H1 (cell line): ENCODE measurements at regions not wholly inside any gene's neighbourhood (a gene's known extent, or its start where the extent isn't known, plus 50 kb on each side); places are given as distances from the start of the nearest gene placed in this dataset.

Experiments
- CTCF ChIA-PET: fragments of 300-600 bp; sonication (Branson Sonifier 250); formaldehyde crosslinking; loops from one replicate; lab custom pipeline; 2021; ENCODE audit not compliant: partially characterized antibody; lab: Charles Lee
- POLR2A ChIA-PET: fragments of 300-600 bp; sonication (Branson Sonifier 250); formaldehyde crosslinking; loops from one replicate; lab custom pipeline; 2021; ENCODE audit warnings: inconsistent platforms; ENCODE audit not compliant: partially characterized antibody; lab: Charles Lee
- DNase-seq, 2 experiments: peaks; one replicate each; pipeline versions ENCODE4 v3.0.0 to v3.0.0-alpha.2; 2010 to 2022; ENCODE audit warnings: low spot score in 2 of 2, low read depth in 1 of 2, mixed read lengths in 1 of 2
- FAIRE-seq: peaks from 2 replicates; lab custom pipeline; 2011; peaks lifted over from hg19 to GRCh38; lab: Jason Lieb, UNC
- H2AFZ ChIP-seq: 2 replicates; pipeline ENCODE4 v1.8.1; 2012; ENCODE audit warnings: low read length, inconsistent platforms
- H2AK5ac ChIP-seq: 2 replicates; pipeline ENCODE4 v1.6.1; 2013; ENCODE audit warnings: low read depth, low read length
- H2BK120ac ChIP-seq: replicated peaks from 2 replicates; pipeline ENCODE3; 2013; ENCODE audit warnings: low read depth, low read length, inconsistent platforms
- H2BK12ac ChIP-seq: 2 replicates; pipeline ENCODE4 v1.6.1; 2013; ENCODE audit warnings: low read depth, low read length
- H2BK15ac ChIP-seq: 2 replicates; pipeline ENCODE4 v1.6.1; 2013; ENCODE audit warnings: low read length
- H2BK20ac ChIP-seq: 2 replicates; pipeline ENCODE4 v1.6.1; 2013; ENCODE audit warnings: low read length
- H2BK5ac ChIP-seq: 2 replicates; pipeline ENCODE4 v1.6.1; 2013; ENCODE audit warnings: low read depth, low read length
- H3K14ac ChIP-seq: 2 replicates; pipeline ENCODE4 v1.6.1; 2013; ENCODE audit warnings: inconsistent platforms; ENCODE audit not compliant: insufficient read length
- H3K18ac ChIP-seq: 2 replicates; pipeline ENCODE4 v1.6.1; 2013; ENCODE audit warnings: low read length; ENCODE audit errors: extremely low read depth
- H3K23ac ChIP-seq: 2 replicates; pipeline ENCODE4 v1.6.1; 2013; ENCODE audit warnings: inconsistent platforms; ENCODE audit not compliant: insufficient read length
- H3K23me2 ChIP-seq: 2 replicates; pipeline ENCODE4 v1.6.1; 2013; ENCODE audit warnings: low read depth, low read length
- H3K27ac ChIP-seq: 2 replicates; pipeline ENCODE4 v1.6.1; 2011; ENCODE audit warnings: low read depth, low read length, inconsistent platforms
- H3K27me3 ChIP-seq, 4 experiments: replicated peaks in 1 of 4; 1 replicate in 1 of 4; 2 replicates in 3 of 4; pipeline versions ENCODE4 v1.6.1 to v1.8.1; 2011 to 2013; ENCODE audit warnings: low read length in 3 of 4, mild to moderate bottlenecking in 3 of 4, inconsistent platforms in 2 of 4, mixed read lengths in 2 of 4, moderate library complexity in 1 of 4; ENCODE audit not compliant: control insufficient read depth in 3 of 4, insufficient read depth in 3 of 4; ENCODE audit errors: extremely low read depth in 1 of 4
- H3K36me3 ChIP-seq, 4 experiments: 2 replicates each; pipeline versions ENCODE4 v1.6.1 to v1.8.1; 2011 to 2013; ENCODE audit warnings: mild to moderate bottlenecking in 4 of 4, low read length in 3 of 4, moderate library complexity in 2 of 4, control low read depth in 1 of 4, inconsistent platforms in 1 of 4; ENCODE audit not compliant: insufficient read depth in 4 of 4, control insufficient read depth in 2 of 4
- H3K4ac ChIP-seq: replicated peaks from 2 replicates; pipeline ENCODE3; 2013; ENCODE audit warnings: low read length, low read depth, mixed read lengths, inconsistent platforms; ENCODE audit not compliant: insufficient read length
- H3K4me1 ChIP-seq, 4 experiments: replicated peaks in 1 of 4; 1 replicate in 1 of 4; 2 replicates in 3 of 4; pipeline versions ENCODE4 v1.6.1 to v1.8.1; 2011 to 2013; ENCODE audit warnings: low read length in 3 of 4, inconsistent platforms in 2 of 4, mixed read lengths in 1 of 4; ENCODE audit not compliant: insufficient read depth in 4 of 4, control insufficient read depth in 3 of 4
- H3K4me2 ChIP-seq, 2 experiments: 2 replicates each; pipeline versions ENCODE4 v1.6.1 to v1.8.1; 2011 to 2013; ENCODE audit warnings: low read depth in 2 of 2, low read length in 2 of 2, control low read depth in 1 of 2, inconsistent platforms in 1 of 2, mild to moderate bottlenecking in 1 of 2; ENCODE audit not compliant: insufficient read depth in 1 of 2
- H3K4me3 ChIP-seq, 4 experiments: fragments of 200-600, 300-600 bp in 1 of 4; sonication (generic), shearing (Covaris generic), sonication (Bioruptor Twin) in 1 of 4; 2 replicates each; pipeline versions ENCODE4 v1.5.1 to v1.8.1; 2011 to 2016; ENCODE audit warnings: low read length in 4 of 4, low read depth in 3 of 4, control low read depth in 2 of 4, inconsistent platforms in 2 of 4, mild to moderate bottlenecking in 2 of 4, mixed read lengths in 1 of 4, moderate library complexity in 1 of 4; ENCODE audit not compliant: insufficient read depth in 2 of 4; ENCODE audit errors: extremely low read depth in 1 of 4
- H3K56ac ChIP-seq: replicated peaks from 2 replicates; pipeline ENCODE3; 2013; ENCODE audit warnings: low read depth, mild to moderate bottlenecking, mixed read lengths, low read length, inconsistent platforms; ENCODE audit not compliant: insufficient read length
- H3K79me1 ChIP-seq: 2 replicates; pipeline ENCODE4 v1.6.1; 2013; ENCODE audit warnings: low read depth, low read length, control low read depth
- H3K79me2 ChIP-seq, 2 experiments: 2 replicates each; pipeline versions ENCODE4 v1.6.1 to v1.8.1; 2012 to 2013; ENCODE audit warnings: low read length in 2 of 2, mild to moderate bottlenecking in 2 of 2, inconsistent platforms in 1 of 2; ENCODE audit not compliant: insufficient read depth in 2 of 2, control insufficient read depth in 1 of 2
- H3K9ac ChIP-seq, 4 experiments: replicated peaks in 1 of 4; 1 replicate in 1 of 4; 2 replicates in 3 of 4; pipeline versions ENCODE4 v1.6.1 to v1.8.1; 2011 to 2013; ENCODE audit warnings: low read depth in 3 of 4, low read length in 3 of 4, control low read depth in 2 of 4, mild to moderate bottlenecking in 2 of 4, moderate library complexity in 2 of 4, inconsistent platforms in 1 of 4; ENCODE audit errors: extremely low read depth in 1 of 4
- H3K9me3 ChIP-seq, 2 experiments: 2 replicates each; pipeline versions ENCODE4 v1.6.1 to v1.8.1; 2012 to 2013; ENCODE audit warnings: mild to moderate bottlenecking in 2 of 2, moderate library complexity in 2 of 2, control low read depth in 1 of 2, inconsistent platforms in 1 of 2, low read depth in 1 of 2, low read length in 1 of 2, mixed read lengths in 1 of 2; ENCODE audit not compliant: insufficient read depth in 2 of 2
- H4K20me1 ChIP-seq, 2 experiments: replicated peaks in 1 of 2; 2 replicates each; pipeline versions ENCODE3 to v1.8.1; 2011 to 2013; ENCODE audit warnings: inconsistent platforms in 2 of 2, low read length in 2 of 2, mild to moderate bottlenecking in 1 of 2; ENCODE audit not compliant: insufficient read depth in 2 of 2, control insufficient read depth in 1 of 2
- H4K5ac ChIP-seq: 2 replicates; pipeline ENCODE4 v1.6.1; 2013; ENCODE audit warnings: low read length, low read depth, mixed read lengths, inconsistent platforms; ENCODE audit not compliant: insufficient read length
- H4K8ac ChIP-seq: 2 replicates; pipeline ENCODE4 v1.8.0; 2013; ENCODE audit warnings: mild to moderate bottlenecking, moderate library complexity, low read length, inconsistent platforms; ENCODE audit not compliant: insufficient read depth; ENCODE audit errors: extremely low read depth
- H4K91ac ChIP-seq: replicated peaks from 2 replicates; pipeline ENCODE3; 2013; ENCODE audit warnings: low read length, mixed read lengths, inconsistent platforms; ENCODE audit not compliant: insufficient read length
- CBX5 ChIP-seq: fragments of 300-800, 300-1000 bp; sonication (generic); IDR thresholded peaks from 2 replicates; pipeline ENCODE4 v1.7.1; 2016; ENCODE audit warnings: antibody characterized with exemption, low read length, low read depth
- CREB1 ChIP-seq: IDR thresholded peaks from 2 replicates; pipeline ENCODE4 v1.6.1; 2012; ENCODE audit warnings: inconsistent platforms
- EP300 ChIP-seq, 2 experiments: IDR thresholded peaks; 1 replicate in 1 of 2; 2 replicates in 1 of 2; pipeline ENCODE4 v1.6.1; 2011 to 2012; ENCODE audit warnings: low read depth in 2 of 2, low read length in 2 of 2, mild to moderate bottlenecking in 2 of 2, borderline replicate concordance in 1 of 2, inconsistent platforms in 1 of 2, moderate library complexity in 1 of 2
- KDM1A ChIP-seq: fragments of 200-600, 300-600 bp; sonication (generic); IDR thresholded peaks from 2 replicates; pipeline ENCODE4 v1.7.1; 2016; ENCODE audit warnings: mild to moderate bottlenecking, low read length, borderline replicate concordance
- NANOG ChIP-seq: IDR thresholded peaks from 2 replicates; pipeline ENCODE4 v1.6.1; 2011; ENCODE audit warnings: low read length, low read depth, mild to moderate bottlenecking, inconsistent platforms; ENCODE audit not compliant: insufficient read depth, poor library complexity, severe bottlenecking
- SIN3A ChIP-seq, 2 experiments: IDR thresholded peaks in 1 of 2; conservative IDR thresholded peaks in 1 of 2; 2 replicates each; pipeline ENCODE4 v1.6.1; 2011 to 2012; ENCODE audit warnings: low read length in 2 of 2, improper control_type of control experiment in 1 of 2, low read depth in 1 of 2, mild to moderate bottlenecking in 1 of 2
- TCF12 ChIP-seq: IDR thresholded peaks from 2 replicates; pipeline ENCODE4 v1.6.1; 2011; ENCODE audit warnings: low read depth, mild to moderate bottlenecking, low read length
- YY1 ChIP-seq: IDR thresholded peaks from 2 replicates; pipeline ENCODE4 v1.6.1; 2011; ENCODE audit warnings: low read depth, mild to moderate bottlenecking, low read length
- ZNF274 ChIP-seq: IDR thresholded peaks from 2 replicates; pipeline ENCODE4 v1.7.0; 2012; ENCODE audit warnings: low read length, borderline replicate concordance; ENCODE audit errors: extremely low read depth
- WGBS, 2 experiments: shearing (Covaris generic) in 1 of 2; methylation state at CpG; one replicate each; pipeline versions ENCODE4 v1.1.6 to v1.1.7; 2013 to 2015; ENCODE audit warnings: low lambda C conversion rate in 2 of 2, mixed read lengths in 2 of 2, inconsistent platforms in 1 of 2, low coverage in 1 of 2, missing lambda C conversion rate in 1 of 2; ENCODE audit not compliant: insufficient replicate concordance in 2 of 2, insufficient coverage in 1 of 2, insufficient read length in 1 of 2; ENCODE audit errors: extremely low coverage in 1 of 2, missing lambda C conversion rate in 1 of 2; 5-methylcytosine and 5-hydroxymethylcytosine counted together
- TF ChIP-seq, protein P1 (sequence below): IDR thresholded peaks from 2 replicates; pipeline ENCODE4 v1.6.1; 2011; ENCODE audit warnings: low read length, improper control_type of control experiment

DNA sequence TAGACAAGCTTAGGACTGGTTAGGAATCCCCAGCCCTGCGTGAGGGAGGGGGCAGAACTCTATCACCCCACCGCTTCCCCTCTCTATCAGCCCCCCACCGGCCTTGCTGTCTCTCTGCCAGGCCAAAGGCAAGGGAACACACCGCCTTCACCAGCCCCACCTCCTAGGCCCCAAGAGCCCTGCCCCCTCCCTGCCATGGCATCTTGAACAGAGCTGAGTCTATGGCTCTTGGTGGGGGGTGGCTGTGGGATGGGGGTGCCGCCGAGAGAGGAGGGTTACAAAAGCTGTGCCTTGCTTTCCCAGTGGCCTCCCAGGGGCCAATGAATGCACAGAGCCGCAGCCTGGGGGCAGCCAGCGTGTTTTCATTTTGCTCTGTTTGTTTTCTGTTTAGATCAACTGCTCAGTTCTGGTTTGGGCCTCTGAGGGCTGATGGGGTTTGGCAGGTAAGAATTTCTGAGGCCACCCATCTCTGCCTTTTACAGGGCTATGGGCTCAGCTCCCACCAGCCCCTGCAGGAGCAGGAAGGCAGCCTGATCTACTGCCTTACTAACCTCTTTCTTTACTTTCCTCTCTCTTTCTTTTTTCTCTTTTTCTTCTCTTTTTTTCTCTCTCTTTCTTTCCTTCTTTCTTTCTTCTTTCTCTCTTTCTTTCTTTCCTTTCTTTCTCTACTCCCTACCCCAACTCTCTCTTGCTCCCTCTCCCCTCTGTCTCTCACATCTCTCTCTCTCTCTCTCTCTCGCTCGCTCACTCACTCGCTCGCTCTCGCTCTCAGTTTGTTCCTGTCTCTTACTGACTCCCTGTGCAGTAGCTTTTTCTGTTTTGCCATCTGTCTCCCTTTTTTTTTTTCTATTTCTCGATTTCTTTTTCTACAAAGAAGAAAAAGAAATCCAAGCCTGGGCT, 128.3 kb downstream of the PJA1 start:
- Histone ChIP-seq H3K36me3 (no peaks in the 10 kb centered on the region), H3K4me1 (peaks cover 0 to 7% (median 1%) of the 10 kb centered on the region in 4 experiments; a peak in 3 of 7 replicates), H2BK15ac (no peak overlapping the region), H3K23me2 (no peaks in the 10 kb centered on the region), H3K9me3 (no peaks in the 10 kb centered on the region), H2BK20ac (no peak overlapping the region), H3K14ac (no peak overlapping the region), H3K9ac (no peak overlapping the region), H3K4me2 (no peak overlapping the region; a peak in 1 of 4 replicates), H4K5ac (no peak overlapping the region), H4K8ac (no peak overlapping the region; the same call in 1 of the 2 replicates), H3K4ac (no peak overlapping the region), H3K27me3 (no peaks in the 10 kb centered on the region), H3K27ac (no peak overlapping the region), H3K4me3 (no peak overlapping the region), H3K79me1 (no peaks in the 10 kb centered on the region), H3K18ac (no peak overlapping the region; the same call in 1 of the 2 replicates), H2BK120ac (no peak overlapping the region), H2AK5ac (no peak overlapping the region), H2BK12ac (no peak overlapping the region), H2BK5ac (no peak overlapping the region), H3K23ac (no peak overlapping the region), H3K56ac (no peak overlapping the region), H3K79me2 (no peaks in the 10 kb centered on the region), H2AFZ (no peak overlapping the region), H4K91ac (no peak overlapping the region), H4K20me1 (no peaks in the 10 kb centered on the region)
- POLR2A ChIA-PET, result interaction anchor here (0.7 kb wide), 1 partner anchor 193 kb away, joined by 3 read pairs; no protein-coding TSS in a partner anchor
- CTCF ChIA-PET, result interaction anchor here (0.7 to 1.2 kb wide), 2 partner anchors 24 to 40 kb away, joined by 3 read pairs; no protein-coding TSS in a partner anchor
- DNase-seq, result peak in 1 of 2 experiments; percentile 39
- 63% methylated on average over 7 of the region's 14 CpGs; no CpG with 5 or more reads in 1 of the 2 experiments for WGBS, 2 experiments
- FAIRE-seq, result no peak
- TF ChIP-seq TCF12 (no peak), YY1 (no peak), NANOG (no peak), CREB1 (no peak), ZNF274 (no peak), SIN3A (conservative IDR thresholded peaks at IDR 0.05 in 1 of 2, IDR thresholded peaks at IDR 0.05 in 1 of 2; ENCODE audit: low read depth in 1 of 2, low read length in 2 of 2) (no peak), KDM1A (no peak), CBX5 (no peak), EP300 (IDR thresholded peaks at IDR 0.05; ENCODE audit: borderline replicate concordance in 1 of 2, low read depth in 2 of 2, low read length in 2 of 2) (no peak)
- TF ChIP-seq, protein P1, sequence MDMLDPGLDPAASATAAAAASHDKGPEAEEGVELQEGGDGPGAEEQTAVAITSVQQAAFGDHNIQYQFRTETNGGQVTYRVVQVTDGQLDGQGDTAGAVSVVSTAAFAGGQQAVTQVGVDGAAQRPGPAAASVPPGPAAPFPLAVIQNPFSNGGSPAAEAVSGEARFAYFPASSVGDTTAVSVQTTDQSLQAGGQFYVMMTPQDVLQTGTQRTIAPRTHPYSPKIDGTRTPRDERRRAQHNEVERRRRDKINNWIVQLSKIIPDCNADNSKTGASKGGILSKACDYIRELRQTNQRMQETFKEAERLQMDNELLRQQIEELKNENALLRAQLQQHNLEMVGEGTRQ, result no peak
